T-cell (primary cell): ENCODE measurements at regions not wholly inside any gene's neighbourhood (a gene's known extent, or its start where the extent isn't known, plus 50 kb on each side); places are given as distances from the start of the nearest gene placed in this dataset.

Experiments
- ATAC-seq, 4 experiments: fragments of 200-7000 bp in 3 of 4; fragments of 150-1000 bp in 1 of 4; cut with Tn5 transposase; replicated peaks in 1 of 4; 1 replicate in 3 of 4; 2 replicates in 1 of 4; pipeline ENCODE4 v1.10.0; 2021; ENCODE audit warnings: moderate library complexity in 3 of 4, mild to moderate bottlenecking in 2 of 4, moderate number of reproducible peaks in 1 of 4
- CTCF ChIA-PET, 2 donors: fragments of 300-600 bp; sonication (Branson Sonifier 250); formaldehyde crosslinking; loops; one replicate each; lab custom pipeline; 2022; ENCODE audit warnings: antibody characterized with exemption in 2 of 2; lab: Charles Lee
- POLR2A ChIA-PET, 2 donors: fragments of 300-600 bp; sonication (Branson Sonifier 250); formaldehyde crosslinking; loops; one replicate each; lab custom pipeline; 2022; ENCODE audit warnings: antibody characterized with exemption in 2 of 2; lab: Charles Lee
- DNase-seq, 35 experiments: peaks; one replicate each; pipeline versions ENCODE4 v3.0.0 to v3.0.0-alpha.2; 2013 to 2023
- H3K27ac ChIP-seq: one replicate; pipeline ENCODE4 v1.5.1; 2013; ENCODE audit warnings: low read length
- H3K27me3 ChIP-seq, 2 experiments: replicated peaks in 1 of 2; 1 replicate in 1 of 2; 2 replicates in 1 of 2; pipeline versions ENCODE4 v1.6.1 to v1.7.0; 2013; ENCODE audit warnings: low read length in 1 of 2, mixed read lengths in 1 of 2; ENCODE audit not compliant: control insufficient read depth in 2 of 2, insufficient read depth in 2 of 2; ENCODE audit errors: extremely low read depth in 1 of 2
- H3K36me3 ChIP-seq, 2 donors: 1 replicate in 1 of 2; 2 replicates in 1 of 2; pipeline versions ENCODE4 v1.6.1 to v1.7.0; 2013; ENCODE audit warnings: low read length in 1 of 2; ENCODE audit not compliant: control insufficient read depth in 2 of 2, insufficient read depth in 1 of 2; ENCODE audit errors: extremely low read depth in 1 of 2
- H3K4me1 ChIP-seq, 2 experiments: 1 replicate in 1 of 2; 2 replicates in 1 of 2; pipeline versions ENCODE4 v1.6.1 to v1.7.0; 2013; ENCODE audit warnings: low read length in 2 of 2, mixed read lengths in 1 of 2; ENCODE audit not compliant: insufficient read depth in 2 of 2, control insufficient read depth in 1 of 2; ENCODE audit errors: extremely low read depth in 1 of 2
- H3K4me3 ChIP-seq, 2 donors: 1 replicate in 1 of 2; 2 replicates in 1 of 2; pipeline versions ENCODE4 v1.5.1 to v1.7.0; 2013; ENCODE audit warnings: mild to moderate bottlenecking in 2 of 2, low read length in 1 of 2, moderate library complexity in 1 of 2; ENCODE audit not compliant: control insufficient read depth in 1 of 2; ENCODE audit errors: extremely low read depth in 1 of 2
- H3K9me3 ChIP-seq: 2 replicates; pipeline ENCODE4 v1.7.0; 2013
- H3K27ac Mint-ChIP-seq, 2 donors: one replicate each; pipeline ENCODE4 v1.8.0; 2020 to 2021; ENCODE audit warnings: mild to moderate bottlenecking in 2 of 2, mixed read lengths in 2 of 2
- H3K27me3 Mint-ChIP-seq, 2 donors: one replicate each; pipeline ENCODE4 v1.8.0; 2021 to 2022; ENCODE audit warnings: mixed read lengths in 2 of 2
- H3K36me3 Mint-ChIP-seq: one replicate; pipeline ENCODE4 v1.8.0; 2021; ENCODE audit warnings: mixed read lengths
- H3K4me1 Mint-ChIP-seq, 3 donors: one replicate each; pipeline ENCODE4 v1.8.0; 2020 to 2022; ENCODE audit warnings: mixed read lengths in 3 of 3, mild to moderate bottlenecking in 1 of 3
- H3K4me3 Mint-ChIP-seq, 3 donors: one replicate each; pipeline ENCODE4 v1.8.0; 2020 to 2022; ENCODE audit warnings: mild to moderate bottlenecking in 3 of 3, mixed read lengths in 3 of 3, moderate library complexity in 3 of 3
- H3K9me3 Mint-ChIP-seq, 3 donors: one replicate each; pipeline ENCODE4 v1.8.0; 2020 to 2022; ENCODE audit warnings: mixed read lengths in 3 of 3
- WGBS: methylation state at CpG from one replicate; pipeline ENCODE4 v1.1.5; 2013; ENCODE audit warnings: missing lambda C conversion rate; ENCODE audit not compliant: insufficient coverage; 5-methylcytosine and 5-hydroxymethylcytosine counted together

GRCh38 chr15:95655089-95655607 is 675.4 kb upstream of the NR2F2 start:
- Mint-ChIP-seq H3K27ac (no peak overlapping the region), H3K36me3 (no peaks in the 10 kb centered on the region), H3K4me1 (no peaks in the 10 kb centered on the region), H3K9me3 (no peaks in the 10 kb centered on the region), H3K27me3 (peaks cover 7 to 24% of the 10 kb centered on the region in 2 donors), H3K4me3 (no peak overlapping the region)
- Histone ChIP-seq H3K4me3 (no peak overlapping the region), H3K9me3 (no peaks in the 10 kb centered on the region), H3K27ac (no peak overlapping the region), H3K27me3 (no peaks in the 10 kb centered on the region), H3K36me3 (no peaks in the 10 kb centered on the region), H3K4me1 (no peaks in the 10 kb centered on the region)
- ATAC-seq: no peak
- WGBS: 86% methylated on average over 1 of the region's 4 CpGs
- CTCF ChIA-PET: interaction anchor here in 1 of 2 donors (0.6 kb wide), 1 partner anchor 51 kb away, joined by 3 read pairs; no protein-coding TSS in a partner anchor
- DNase-seq: no peak
- POLR2A ChIA-PET: no interaction called here

DNA sequence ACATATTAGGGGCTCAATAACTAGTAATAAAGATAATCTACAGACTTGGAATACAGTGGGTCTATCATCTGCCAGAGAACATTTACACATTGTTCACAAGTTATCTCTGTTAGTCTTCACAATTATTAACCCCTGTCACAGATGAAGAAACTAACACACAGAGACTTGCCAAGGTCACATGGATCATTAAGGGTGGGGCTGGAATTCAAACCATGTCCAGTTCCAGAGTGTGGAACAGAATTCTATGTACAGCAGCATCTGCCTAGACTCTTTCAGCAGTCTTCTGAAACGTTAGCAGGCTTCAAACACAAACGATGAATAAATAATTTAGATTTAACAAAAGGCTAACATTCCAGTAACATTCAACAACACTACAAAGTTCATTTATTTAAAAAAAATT is 673.9 kb upstream of the NR2F2 start:
- ATAC-seq (no peak), DNase-seq (no peak)
- H3K36me3 ChIP-seq: no peaks in the 10 kb centered on the region
- H3K9me3 ChIP-seq: no peaks in the 10 kb centered on the region
- Mint-ChIP-seq H3K4me3 (no peak overlapping the region), H3K27ac (no peak overlapping the region), H3K36me3 (no peaks in the 10 kb centered on the region), H3K4me1 (no peaks in the 10 kb centered on the region), H3K27me3 (peaks cover 7 to 24% of the 10 kb centered on the region in 2 donors), H3K9me3 (no peaks in the 10 kb centered on the region)
- H3K27me3 ChIP-seq: no peaks in the 10 kb centered on the region
- no peaks in the 10 kb centered on the region for H3K4me1 ChIP-seq
- H3K4me3 ChIP-seq: no peak overlapping the region
- ChIA-PET CTCF (interaction anchor here in 1 of 2 donors (0.6 kb wide), 1 partner anchor 21 kb away, joined by 3 read pairs; no protein-coding TSS in a partner anchor), POLR2A (no interaction called here)
- no peak overlapping the region for H3K27ac ChIP-seq
- no CpG with 5 or more reads among the region's 2 CpGs for WGBS

DNA sequence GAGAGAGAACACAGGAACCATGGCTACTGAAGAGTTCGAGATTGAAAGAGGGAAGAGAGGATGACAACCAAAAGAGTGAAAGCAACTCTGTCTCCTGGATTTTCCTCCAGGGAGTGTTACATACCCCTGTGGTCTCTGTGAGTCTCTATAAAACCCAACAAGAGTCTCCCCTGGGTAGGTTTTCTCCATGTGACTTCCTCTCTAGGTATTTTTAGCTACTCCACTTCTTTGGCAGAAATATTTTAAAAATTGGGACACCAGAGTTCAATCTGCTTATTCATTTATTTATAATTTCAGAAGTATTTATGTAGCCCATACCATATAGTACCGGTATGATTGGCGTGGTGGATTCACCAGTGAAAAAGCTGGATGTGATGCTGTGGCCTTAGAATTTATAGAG is 671.7 kb upstream of the NR2F2 start:
- Mint-ChIP-seq H3K27ac (no peak overlapping the region), H3K9me3 (no peaks in the 10 kb centered on the region), H3K4me3 (no peak overlapping the region), H3K36me3 (no peaks in the 10 kb centered on the region), H3K4me1 (no peaks in the 10 kb centered on the region), H3K27me3 (peaks cover 7 to 20% of the 10 kb centered on the region in 2 donors)
- Histone ChIP-seq H3K4me3 (no peak overlapping the region), H3K9me3 (no peaks in the 10 kb centered on the region), H3K36me3 (no peaks in the 10 kb centered on the region), H3K27ac (no peak overlapping the region), H3K27me3 (no peaks in the 10 kb centered on the region), H3K4me1 (no peaks in the 10 kb centered on the region)
- ATAC-seq (no peak), DNase-seq (no peak)
- WGBS: no CpG with 5 or more reads among the region's 3 CpGs
- POLR2A ChIA-PET: no interaction called here
- CTCF ChIA-PET: no interaction called here

- H3K4me1 Mint-ChIP-seq: no peaks in the 10 kb centered on the region
- POLR2A ChIA-PET: interaction anchor here in 1 of 2 donors (0.9 kb wide), 1 partner anchor 9 kb away, joined by 3 read pairs; no protein-coding TSS in a partner anchor
Observed at GRCh38 chr15:95659656-95660055, 670.8 kb upstream of the NR2F2 start.

DNA sequence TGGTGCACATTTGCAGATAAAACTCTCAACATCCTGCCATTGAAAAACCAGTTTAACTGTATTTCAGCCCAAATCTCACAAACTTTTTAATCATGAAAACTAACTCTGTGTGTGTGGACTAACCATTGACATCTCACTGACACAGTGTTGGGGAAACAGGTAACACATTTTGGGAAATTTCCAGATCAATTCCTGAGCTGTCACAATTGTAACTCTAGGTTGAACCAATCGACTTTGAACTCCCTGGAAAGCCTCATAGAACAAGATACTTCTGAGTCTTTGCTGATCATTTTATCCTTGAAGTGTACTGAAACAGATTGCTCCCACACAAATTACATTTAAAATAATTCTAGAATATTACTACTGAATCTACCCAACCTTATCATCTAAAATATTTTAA is 667.9 kb upstream of the NR2F2 start:
- Histone ChIP-seq H3K4me1 (no peaks in the 10 kb centered on the region), H3K27ac (no peak overlapping the region), H3K36me3 (no peaks in the 10 kb centered on the region), H3K4me3 (no peak overlapping the region), H3K27me3 (no peaks in the 10 kb centered on the region), H3K9me3 (no peaks in the 10 kb centered on the region)
- Mint-ChIP-seq H3K27me3 (peaks cover 7 to 18% of the 10 kb centered on the region in 2 donors), H3K4me1 (no peaks in the 10 kb centered on the region), H3K9me3 (no peaks in the 10 kb centered on the region), H3K36me3 (no peaks in the 10 kb centered on the region), H3K27ac (no peak overlapping the region), H3K4me3 (no peak overlapping the region)
- DNase-seq: no peak
- no CpG with 5 or more reads among the region's 1 CpG for WGBS
- ChIA-PET CTCF (no interaction called here), POLR2A (no interaction called here)
- no peak for ATAC-seq

More at GRCh38 chr15:95659656-95660055, 670.8 kb upstream of the NR2F2 start:
- 72% methylated on average over 5 of the region's 11 CpGs for WGBS
- H3K9me3 Mint-ChIP-seq: no peaks in the 10 kb centered on the region
- no peak overlapping the region for H3K4me3 Mint-ChIP-seq
- Histone ChIP-seq H3K36me3 (no peaks in the 10 kb centered on the region), H3K4me3 (no peak overlapping the region), H3K4me1 (no peaks in the 10 kb centered on the region), H3K27ac (no peak overlapping the region), H3K27me3 (no peaks in the 10 kb centered on the region), H3K9me3 (no peaks in the 10 kb centered on the region)
- ATAC-seq (no peak), DNase-seq (no peak)
- CTCF ChIA-PET: no interaction called here
- no peak overlapping the region for H3K27ac Mint-ChIP-seq
- peaks cover 7 to 20% of the 10 kb centered on the region in 2 donors for H3K27me3 Mint-ChIP-seq
- H3K36me3 Mint-ChIP-seq: no peaks in the 10 kb centered on the region

DNA sequence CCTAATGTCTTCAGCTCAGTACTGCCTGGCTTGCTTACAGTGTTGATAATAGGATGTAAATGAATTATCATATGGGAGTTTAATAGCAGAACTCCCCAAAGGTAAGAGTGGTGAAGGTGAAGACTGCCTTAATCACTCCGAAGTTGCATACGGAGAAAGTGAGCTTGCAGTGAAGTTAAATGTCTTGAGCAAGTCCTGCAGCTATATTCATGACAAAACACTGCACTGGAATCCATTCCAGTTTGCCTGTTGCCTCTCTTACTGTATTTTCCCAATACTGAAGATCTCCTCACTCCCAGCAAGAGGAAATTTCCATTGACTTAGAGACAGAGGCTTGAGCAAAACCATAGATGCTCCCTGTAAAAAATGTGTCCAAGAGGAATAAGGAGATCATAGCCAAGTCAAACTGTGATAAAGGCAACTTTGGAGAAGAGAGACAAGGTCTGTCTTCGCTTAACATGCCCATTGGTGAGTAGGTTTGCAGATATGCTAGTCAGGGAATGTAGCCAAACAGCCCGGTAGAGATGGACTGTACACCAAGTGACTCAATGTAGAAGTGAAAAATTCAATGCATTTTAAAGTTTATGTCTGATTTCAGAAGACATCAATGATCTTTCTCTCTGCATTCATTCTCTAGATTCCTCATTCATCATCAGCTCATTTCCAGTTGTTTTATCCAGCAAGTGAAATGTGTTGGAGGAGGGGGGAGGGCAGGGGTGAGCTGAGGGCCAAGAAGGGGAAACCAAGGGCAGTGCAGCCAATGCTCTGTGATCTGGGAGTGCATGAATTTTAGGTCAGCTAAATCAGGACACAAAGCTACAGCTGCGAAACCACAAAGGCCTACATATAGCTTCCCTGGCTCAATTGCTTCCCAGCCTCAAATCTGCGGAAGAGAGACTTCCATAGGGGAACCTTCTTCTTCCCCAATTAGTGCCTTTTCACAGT is 667.1 kb upstream of the NR2F2 start:
- no peak for DNase-seq
- no peaks in the 10 kb centered on the region for H3K9me3 Mint-ChIP-seq
- H3K27ac Mint-ChIP-seq: no peak overlapping the region
- no peaks in the 10 kb centered on the region for H3K9me3 ChIP-seq
- ChIA-PET CTCF (no interaction called here), POLR2A (interaction anchor here in 1 of 2 donors (0.6 kb wide), 1 partner anchor 37 kb away, joined by 3 read pairs; no protein-coding TSS in a partner anchor)
- peaks cover 0 to 5% (median 0%) of the 10 kb centered on the region in 3 donors for H3K4me1 Mint-ChIP-seq
- no peak overlapping the region for H3K27ac ChIP-seq
- H3K27me3 ChIP-seq: no peaks in the 10 kb centered on the region
- no peaks in the 10 kb centered on the region for H3K36me3 Mint-ChIP-seq
- no peaks in the 10 kb centered on the region for H3K4me1 ChIP-seq
- no peak overlapping the region for H3K4me3 Mint-ChIP-seq
- H3K4me3 ChIP-seq: no peak overlapping the region
- H3K27me3 Mint-ChIP-seq: peaks cover 8 to 19% of the 10 kb centered on the region in 2 donors
- no peaks in the 10 kb centered on the region for H3K36me3 ChIP-seq
- ATAC-seq: no peak
- whole genome bisulfite sequencing: 29% methylated on average over 1 of the region's 6 CpGs
